ENCODE measurements at regions not wholly inside any gene's neighbourhood (a gene's known extent, or its start where the extent isn't known, plus 50 kb on each side); places are given as distances from the start of the nearest gene placed in this dataset.
A peak's percentile ranks its signal among the peaks of the same experiment; 100 is the strongest.

DNA sequence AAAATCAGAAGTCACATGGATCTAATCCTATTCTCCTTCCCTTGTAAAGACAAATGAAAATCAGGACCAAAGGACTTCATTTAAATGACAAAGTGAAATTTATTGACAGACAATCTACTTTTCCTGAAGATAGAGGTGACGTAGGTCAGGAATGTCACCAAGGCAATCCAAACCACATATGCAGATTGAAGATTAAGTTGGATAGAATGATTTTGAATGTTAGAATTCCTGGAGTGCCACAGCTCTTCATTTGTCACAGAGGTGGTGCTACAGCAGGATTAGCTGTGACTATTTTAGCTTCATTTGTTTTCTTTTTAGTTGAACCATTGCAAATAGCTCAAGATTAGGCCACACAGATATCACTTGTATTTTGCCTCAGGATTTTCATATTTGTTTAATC lies 736.0 kb upstream of the ARRDC3 start:
- H3K36me3 ChIP-seq (ENCODE audit: insufficient read depth, low read length) = no peaks in the 10 kb centered on the region
- H3K4me3 ChIP-seq (ENCODE audit: low read depth, low read length) = no peak overlapping the region
- no peaks in the 10 kb centered on the region for H3K79me2 ChIP-seq (ENCODE audit: control insufficient read depth, insufficient read depth, low read length, unreplicated experiment)
- H3K4me1 ChIP-seq (ENCODE audit: control insufficient read depth, insufficient read depth, low read length, unreplicated experiment) = no peaks in the 10 kb centered on the region
- H2AFZ ChIP-seq (ENCODE audit: low read length, unreplicated experiment) = no peak overlapping the region
- H3K27me3 ChIP-seq (ENCODE audit: insufficient read depth, low read length) = no peaks in the 10 kb centered on the region
- no peak overlapping the region for H3K27ac ChIP-seq (ENCODE audit: low read depth, low read length)

GRCh38 chr5:92106808-92107207 lies 723.7 kb upstream of the ARRDC3 start:
- Histone ChIP-seq H3K79me2 (ENCODE audit: control insufficient read depth, insufficient read depth, low read length, unreplicated experiment) (no peaks in the 10 kb centered on the region), H3K27me3 (ENCODE audit: insufficient read depth, low read length) (no peaks in the 10 kb centered on the region), H2AFZ (ENCODE audit: low read length, unreplicated experiment) (no peak overlapping the region), H3K27ac (ENCODE audit: low read depth, low read length) (no peak overlapping the region), H3K36me3 (ENCODE audit: insufficient read depth, low read length) (no peaks in the 10 kb centered on the region), H3K4me1 (ENCODE audit: control insufficient read depth, insufficient read depth, low read length, unreplicated experiment) (no peaks in the 10 kb centered on the region), H3K4me3 (ENCODE audit: low read depth, low read length) (no peak overlapping the region)

- Histone ChIP-seq H3K36me3 (ENCODE audit: insufficient read depth, low read length) (no peaks in the 10 kb centered on the region), H3K27ac (ENCODE audit: low read depth, low read length) (no peak overlapping the region), H3K4me3 (ENCODE audit: low read depth, low read length) (no peak overlapping the region), H3K4me1 (ENCODE audit: control insufficient read depth, insufficient read depth, low read length, unreplicated experiment) (no peaks in the 10 kb centered on the region), H3K79me2 (ENCODE audit: control insufficient read depth, insufficient read depth, low read length, unreplicated experiment) (no peaks in the 10 kb centered on the region), H3K27me3 (ENCODE audit: insufficient read depth, low read length) (no peaks in the 10 kb centered on the region), H2AFZ (ENCODE audit: low read length, unreplicated experiment) (no peak overlapping the region)
Measured at GRCh38 chr5:92104126-92104525, 721.0 kb upstream of the ARRDC3 start.

- Histone ChIP-seq H3K4me1 (ENCODE audit: control insufficient read depth, insufficient read depth, low read length, unreplicated experiment) (no peaks in the 10 kb centered on the region), H2AFZ (ENCODE audit: low read length, unreplicated experiment) (no peak overlapping the region), H3K4me3 (ENCODE audit: low read depth, low read length) (no peak overlapping the region), H3K36me3 (ENCODE audit: insufficient read depth, low read length) (no peaks in the 10 kb centered on the region), H3K27me3 (ENCODE audit: insufficient read depth, low read length) (no peaks in the 10 kb centered on the region), H3K79me2 (ENCODE audit: control insufficient read depth, insufficient read depth, low read length, unreplicated experiment) (no peaks in the 10 kb centered on the region), H3K27ac (ENCODE audit: low read depth, low read length) (no peak overlapping the region)
Measured at GRCh38 chr5:92102313-92102712, 719.2 kb upstream of the ARRDC3 start.

DNA sequence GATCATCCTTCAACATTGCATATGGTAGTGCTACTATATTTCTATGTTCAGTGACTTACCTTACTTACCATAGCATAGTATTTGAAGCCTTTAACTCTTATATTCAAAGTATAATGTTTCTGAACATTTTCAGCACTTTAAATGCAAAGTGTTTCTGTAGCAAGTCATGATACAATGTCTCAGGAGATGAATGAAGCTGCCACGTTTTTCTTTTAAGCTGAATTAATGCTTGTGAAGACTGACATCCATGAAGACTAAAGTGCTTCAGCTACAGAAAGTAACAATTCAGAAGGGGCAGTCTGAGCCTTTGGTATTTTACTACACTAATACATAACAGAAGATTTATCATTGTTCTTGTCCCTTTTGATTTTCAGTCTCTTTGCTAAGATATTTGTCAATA lies 709.1 kb upstream of the ARRDC3 start:
- Histone ChIP-seq H3K79me2 (ENCODE audit: control insufficient read depth, insufficient read depth, low read length, unreplicated experiment) (no peaks in the 10 kb centered on the region), H3K27me3 (ENCODE audit: insufficient read depth, low read length) (no peaks in the 10 kb centered on the region), H3K27ac (ENCODE audit: low read depth, low read length) (no peak overlapping the region), H3K4me1 (ENCODE audit: control insufficient read depth, insufficient read depth, low read length, unreplicated experiment) (no peaks in the 10 kb centered on the region), H3K4me3 (ENCODE audit: low read depth, low read length) (no peak overlapping the region), H2AFZ (ENCODE audit: low read length, unreplicated experiment) (no peak overlapping the region), H3K36me3 (ENCODE audit: insufficient read depth, low read length) (no peaks in the 10 kb centered on the region)

DNA sequence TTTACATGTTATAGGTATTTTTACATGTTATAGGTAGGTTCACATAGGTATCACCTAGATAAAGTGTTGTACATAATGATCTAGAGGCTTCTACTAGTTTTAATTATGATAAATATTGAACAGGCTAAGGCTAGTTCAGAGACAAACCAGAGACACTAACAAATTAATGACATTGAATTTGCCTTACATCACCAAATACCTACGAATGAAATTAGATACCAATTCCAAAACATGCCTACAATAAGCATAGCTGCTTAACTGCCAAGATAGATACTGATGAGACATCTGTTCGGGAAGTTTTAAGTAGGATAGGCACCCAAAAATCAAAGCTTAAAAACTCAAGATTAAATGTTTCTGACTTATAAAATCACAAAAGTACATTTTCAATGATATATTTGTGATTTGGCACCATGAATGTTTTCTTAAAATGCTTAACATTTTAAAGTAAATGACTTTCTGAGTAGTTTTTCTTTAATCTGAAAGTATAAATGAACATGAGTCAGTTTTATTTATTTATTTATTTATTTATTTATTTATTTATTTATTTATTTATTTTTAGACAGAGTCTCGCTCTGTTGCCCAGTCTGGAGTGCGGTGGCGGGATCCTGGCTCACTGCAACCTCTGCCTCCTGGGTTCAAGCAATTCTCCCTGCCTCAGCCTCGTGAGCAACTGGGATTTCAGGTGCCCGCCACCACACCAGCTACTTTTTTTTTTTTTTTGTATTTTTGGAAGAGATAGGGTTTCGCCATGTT lies 703.1 kb upstream of the ARRDC3 start:
- no peak overlapping the region for H3K27ac ChIP-seq (ENCODE audit: low read depth, low read length)
- no peaks in the 10 kb centered on the region for H3K36me3 ChIP-seq (ENCODE audit: insufficient read depth, low read length)
- no peaks in the 10 kb centered on the region for H3K79me2 ChIP-seq (ENCODE audit: control insufficient read depth, insufficient read depth, low read length, unreplicated experiment)
- no peak overlapping the region for H3K4me3 ChIP-seq (ENCODE audit: low read depth, low read length)
- H2AFZ ChIP-seq (ENCODE audit: low read length, unreplicated experiment) = no peak overlapping the region
- H3K4me1 ChIP-seq (ENCODE audit: control insufficient read depth, insufficient read depth, low read length, unreplicated experiment) = peaks cover 7% of the 10 kb centered on the region
- H3K27me3 ChIP-seq (ENCODE audit: insufficient read depth, low read length) = no peaks in the 10 kb centered on the region

DNA sequence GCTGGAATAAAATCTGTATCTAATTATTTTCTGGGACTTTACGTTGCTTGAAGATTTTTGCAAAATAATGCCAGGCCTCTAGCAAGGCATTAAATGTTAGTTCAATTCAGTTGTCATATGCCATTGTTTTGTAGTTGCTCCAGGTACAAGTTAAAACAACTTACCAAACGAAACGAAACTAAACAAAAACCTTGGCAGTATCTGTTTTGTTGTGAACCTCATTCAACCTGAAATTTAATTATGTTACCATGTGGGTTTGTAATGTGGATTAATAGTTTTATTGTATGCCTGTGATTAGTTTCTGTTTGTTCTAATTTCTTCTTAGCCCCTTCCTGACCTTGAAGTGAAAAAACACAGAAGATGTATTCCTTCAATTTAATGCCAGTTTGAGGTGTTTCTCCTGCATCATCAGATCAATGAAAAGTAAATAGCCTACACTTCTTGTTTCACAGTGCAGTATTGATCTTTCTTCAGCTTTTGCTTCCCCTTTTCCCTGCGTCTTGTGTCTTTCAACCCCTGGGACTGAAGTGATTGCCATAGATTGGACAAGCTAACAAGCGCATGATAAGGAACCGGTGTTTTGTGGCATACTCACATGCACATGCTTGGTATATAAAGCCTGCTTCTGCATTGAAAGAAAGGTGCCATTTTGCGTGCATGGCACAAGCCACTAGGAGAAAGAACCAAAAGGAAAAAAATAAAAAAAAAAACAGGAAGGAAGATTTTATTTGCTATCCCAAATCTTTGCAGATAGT lies 699.0 kb upstream of the ARRDC3 start:
- peak overlapping the region; percentile 60 for H3K4me3 ChIP-seq (ENCODE audit: low read depth, low read length)

DNA sequence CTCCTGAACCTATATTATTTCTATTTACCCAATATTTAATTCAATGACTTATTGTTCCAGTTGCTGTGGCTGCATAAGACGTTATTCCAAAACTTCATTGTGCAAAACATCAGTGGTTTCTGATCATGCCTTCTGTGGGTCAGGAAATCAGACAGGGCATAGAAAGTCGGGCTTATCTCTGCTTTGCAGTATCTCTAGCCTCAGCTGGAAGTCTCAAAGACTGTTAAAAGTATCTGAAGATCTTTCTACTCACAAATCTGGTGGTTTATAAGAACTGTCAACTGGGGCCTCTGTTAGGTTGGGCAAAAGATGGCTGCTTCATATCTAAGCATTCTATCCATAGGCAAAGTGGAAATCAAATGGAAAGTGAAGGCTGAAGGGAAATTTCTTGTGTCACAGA lies 687.7 kb upstream of the ARRDC3 start:
- H3K27ac ChIP-seq (ENCODE audit: low read depth, low read length) = no peak overlapping the region
- H3K79me2 ChIP-seq (ENCODE audit: control insufficient read depth, insufficient read depth, low read length, unreplicated experiment) = no peaks in the 10 kb centered on the region
- H2AFZ ChIP-seq (ENCODE audit: low read length, unreplicated experiment) = no peak overlapping the region
- no peaks in the 10 kb centered on the region for H3K27me3 ChIP-seq (ENCODE audit: insufficient read depth, low read length)
- no peaks in the 10 kb centered on the region for H3K36me3 ChIP-seq (ENCODE audit: insufficient read depth, low read length)
- no peaks in the 10 kb centered on the region for H3K4me1 ChIP-seq (ENCODE audit: control insufficient read depth, insufficient read depth, low read length, unreplicated experiment)
- H3K4me3 ChIP-seq (ENCODE audit: low read depth, low read length) = no peak overlapping the region

More for the DNA sequence above, 699.0 kb upstream of the ARRDC3 start:
- Histone ChIP-seq H3K27me3 (ENCODE audit: insufficient read depth, low read length) (no peaks in the 10 kb centered on the region), H3K4me1 (ENCODE audit: control insufficient read depth, insufficient read depth, low read length, unreplicated experiment) (peaks cover 7% of the 10 kb centered on the region), H2AFZ (ENCODE audit: low read length, unreplicated experiment) (peak overlapping the region; percentile 71), H3K79me2 (ENCODE audit: control insufficient read depth, insufficient read depth, low read length, unreplicated experiment) (no peaks in the 10 kb centered on the region), H3K27ac (ENCODE audit: low read depth, low read length) (no peak overlapping the region), H3K36me3 (ENCODE audit: insufficient read depth, low read length) (no peaks in the 10 kb centered on the region)

DNA sequence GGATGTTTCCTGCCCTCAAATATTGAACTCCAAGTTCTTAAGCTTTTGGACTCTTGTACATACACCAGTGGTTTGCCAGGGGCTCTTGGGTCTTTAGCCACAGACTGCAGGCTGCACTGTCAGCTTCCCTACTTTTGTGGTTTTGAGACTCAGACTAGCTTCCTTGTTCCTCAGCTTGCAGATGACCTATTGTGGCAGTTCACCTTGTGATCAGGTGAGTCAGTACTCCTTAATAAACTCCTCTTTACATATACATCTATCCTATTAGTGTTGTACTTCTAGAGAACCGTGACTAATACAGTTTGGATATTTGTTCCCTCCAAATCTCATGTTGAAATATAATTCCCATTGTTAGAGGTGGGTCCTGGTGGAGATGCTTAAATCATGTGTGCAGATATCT lies 681.9 kb upstream of the ARRDC3 start:
- Histone ChIP-seq H3K79me2 (ENCODE audit: control insufficient read depth, insufficient read depth, low read length, unreplicated experiment) (no peaks in the 10 kb centered on the region), H3K4me3 (ENCODE audit: low read depth, low read length) (no peak overlapping the region), H3K27ac (ENCODE audit: low read depth, low read length) (no peak overlapping the region), H3K27me3 (ENCODE audit: insufficient read depth, low read length) (no peaks in the 10 kb centered on the region), H2AFZ (ENCODE audit: low read length, unreplicated experiment) (no peak overlapping the region), H3K36me3 (ENCODE audit: insufficient read depth, low read length) (no peaks in the 10 kb centered on the region), H3K4me1 (ENCODE audit: control insufficient read depth, insufficient read depth, low read length, unreplicated experiment) (no peaks in the 10 kb centered on the region)

- no peak overlapping the region for H2AFZ ChIP-seq (ENCODE audit: low read length, unreplicated experiment)
- no peaks in the 10 kb centered on the region for H3K27me3 ChIP-seq (ENCODE audit: insufficient read depth, low read length)
- no peaks in the 10 kb centered on the region for H3K36me3 ChIP-seq (ENCODE audit: insufficient read depth, low read length)
- no peaks in the 10 kb centered on the region for H3K79me2 ChIP-seq (ENCODE audit: control insufficient read depth, insufficient read depth, low read length, unreplicated experiment)
- H3K4me3 ChIP-seq (ENCODE audit: low read depth, low read length) = no peak overlapping the region
- H3K27ac ChIP-seq (ENCODE audit: low read depth, low read length) = no peak overlapping the region
- no peaks in the 10 kb centered on the region for H3K4me1 ChIP-seq (ENCODE audit: control insufficient read depth, insufficient read depth, low read length, unreplicated experiment)
Measured at GRCh38 chr5:92051741-92052140, 668.6 kb upstream of the ARRDC3 start.

- H3K36me3 ChIP-seq (ENCODE audit: insufficient read depth, low read length) = no peaks in the 10 kb centered on the region
- no peak overlapping the region for H2AFZ ChIP-seq (ENCODE audit: low read length, unreplicated experiment)
- H3K27me3 ChIP-seq (ENCODE audit: insufficient read depth, low read length) = no peaks in the 10 kb centered on the region
- no peak overlapping the region for H3K4me3 ChIP-seq (ENCODE audit: low read depth, low read length)
- H3K27ac ChIP-seq (ENCODE audit: low read depth, low read length) = no peak overlapping the region
- H3K4me1 ChIP-seq (ENCODE audit: control insufficient read depth, insufficient read depth, low read length, unreplicated experiment) = no peaks in the 10 kb centered on the region
- no peaks in the 10 kb centered on the region for H3K79me2 ChIP-seq (ENCODE audit: control insufficient read depth, insufficient read depth, low read length, unreplicated experiment)
Measured at GRCh38 chr5:92050970-92051369, 667.9 kb upstream of the ARRDC3 start.
